T follicular helper cell (primary cell): ENCODE measurements at regions not wholly inside any gene's neighbourhood (a gene's known extent, or its start where the extent isn't known, plus 50 kb on each side); places are given as distances from the start of the nearest gene placed in this dataset.

Experiments used
- DNase-seq: peaks from one replicate; pipeline ENCODE4 v3.0.0-alpha.2; 2020; ENCODE audit warnings: low read depth

DNA sequence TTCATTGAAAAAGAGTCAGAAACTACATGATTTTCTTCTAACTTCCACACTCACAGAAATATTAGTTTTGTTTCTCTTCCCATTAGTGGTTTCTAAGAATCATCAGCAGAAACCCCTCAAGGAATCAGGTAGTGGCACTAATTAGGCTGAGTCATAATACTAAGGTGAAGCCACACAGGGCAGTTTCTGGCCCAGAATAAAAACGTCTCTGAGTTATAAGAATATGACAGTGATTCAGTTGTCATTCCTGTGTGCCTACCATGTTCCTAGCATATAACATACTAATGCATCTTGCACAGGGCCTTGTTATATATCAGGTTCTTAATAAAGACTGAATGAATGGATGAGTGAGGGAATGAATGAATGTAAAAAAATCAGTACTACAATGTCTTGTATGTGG lies 206.0 kb upstream of the PLEKHG7 start:
- no peak for DNase-seq

- DNase-seq, result no peak
Measured at GRCh38 chr12:92495108-92495507, 207.7 kb upstream of the PLEKHG7 start.

GRCh38 chr12:92493816-92494215 lies 209.0 kb upstream of the PLEKHG7 start:
- DNase-seq, result no peak

DNA sequence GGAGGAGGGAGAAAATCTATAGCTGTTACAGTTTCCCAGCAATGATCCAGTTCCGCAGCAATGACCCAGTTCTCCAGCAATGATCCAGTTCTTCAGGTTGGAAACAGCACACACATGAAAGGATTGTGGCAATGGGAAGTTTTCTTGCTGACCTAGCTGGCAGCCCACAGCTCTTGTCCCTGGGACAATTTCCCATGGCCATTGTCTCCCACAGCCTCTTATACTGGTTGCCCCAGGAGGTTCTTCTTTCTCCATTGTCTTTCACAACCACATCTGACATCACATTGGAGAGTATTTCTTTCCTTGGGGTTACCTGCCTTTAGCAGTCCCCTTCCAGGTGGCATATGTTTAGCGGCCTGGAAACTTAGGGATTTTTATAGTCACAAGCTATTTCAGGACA lies 209.8 kb upstream of the PLEKHG7 start:
- DNase-seq, result no peak

- DNase-seq, result no peak
Measured at GRCh38 chr12:92492291-92492690, 210.5 kb upstream of the PLEKHG7 start.

DNA sequence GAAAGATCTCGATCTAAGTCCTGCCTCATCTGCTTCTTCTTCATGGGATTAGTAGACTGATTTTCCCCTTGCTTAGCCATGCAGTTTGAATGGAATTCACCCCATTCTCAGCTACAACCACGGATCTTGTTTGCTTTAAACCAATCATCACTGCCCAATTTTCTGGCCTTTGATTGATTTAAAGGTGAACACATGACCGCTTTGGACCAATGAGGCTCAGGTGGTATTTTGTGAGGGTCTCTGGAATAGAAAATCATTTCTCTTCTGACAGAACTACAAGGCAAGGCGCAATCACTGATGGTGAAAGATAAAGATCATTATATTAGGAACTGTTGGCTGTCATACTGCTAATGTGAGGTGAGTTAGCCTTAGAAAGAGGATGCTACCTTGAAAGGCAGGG lies 213.0 kb upstream of the PLEKHG7 start:
- no peak for DNase-seq

- no peak for DNase-seq
Measured at GRCh38 chr12:92488735-92489134, 214.1 kb upstream of the PLEKHG7 start.

GRCh38 chr12:92487138-92487485 lies 215.7 kb upstream of the PLEKHG7 start:
- no peak for DNase-seq

DNA sequence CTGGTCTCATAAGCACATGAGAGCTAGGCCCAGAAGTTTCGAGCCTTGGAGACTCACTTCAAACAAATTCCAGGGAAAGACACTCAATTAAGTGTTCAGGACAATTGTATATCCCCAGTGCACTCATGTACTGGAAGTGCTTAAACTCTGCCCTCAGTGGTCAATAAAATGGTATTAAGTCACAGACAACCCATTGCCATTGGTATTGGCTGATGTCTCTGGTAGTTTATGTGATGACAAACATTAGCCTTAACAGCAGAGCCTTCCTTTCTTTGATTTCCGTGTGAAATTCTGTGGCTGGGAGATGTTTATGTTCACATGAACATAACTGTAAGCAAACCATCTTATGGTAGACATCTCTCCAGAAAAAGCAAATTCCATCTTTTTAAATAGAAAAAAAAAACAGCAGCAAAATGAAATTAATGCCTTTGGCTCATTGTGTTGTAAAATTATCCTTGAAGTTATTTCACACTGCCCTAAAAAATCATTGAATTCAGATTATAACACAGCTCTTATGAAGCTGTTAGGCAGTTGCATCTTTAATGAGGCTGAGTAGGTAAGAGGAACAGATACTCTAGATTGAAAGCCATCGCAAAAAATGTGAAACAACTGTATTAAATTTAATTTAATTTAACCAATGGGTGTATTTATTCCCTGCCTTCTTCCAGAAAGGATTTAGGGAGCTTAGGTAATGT lies 216.2 kb upstream of the PLEKHG7 start:
- no peak for DNase-seq

DNA sequence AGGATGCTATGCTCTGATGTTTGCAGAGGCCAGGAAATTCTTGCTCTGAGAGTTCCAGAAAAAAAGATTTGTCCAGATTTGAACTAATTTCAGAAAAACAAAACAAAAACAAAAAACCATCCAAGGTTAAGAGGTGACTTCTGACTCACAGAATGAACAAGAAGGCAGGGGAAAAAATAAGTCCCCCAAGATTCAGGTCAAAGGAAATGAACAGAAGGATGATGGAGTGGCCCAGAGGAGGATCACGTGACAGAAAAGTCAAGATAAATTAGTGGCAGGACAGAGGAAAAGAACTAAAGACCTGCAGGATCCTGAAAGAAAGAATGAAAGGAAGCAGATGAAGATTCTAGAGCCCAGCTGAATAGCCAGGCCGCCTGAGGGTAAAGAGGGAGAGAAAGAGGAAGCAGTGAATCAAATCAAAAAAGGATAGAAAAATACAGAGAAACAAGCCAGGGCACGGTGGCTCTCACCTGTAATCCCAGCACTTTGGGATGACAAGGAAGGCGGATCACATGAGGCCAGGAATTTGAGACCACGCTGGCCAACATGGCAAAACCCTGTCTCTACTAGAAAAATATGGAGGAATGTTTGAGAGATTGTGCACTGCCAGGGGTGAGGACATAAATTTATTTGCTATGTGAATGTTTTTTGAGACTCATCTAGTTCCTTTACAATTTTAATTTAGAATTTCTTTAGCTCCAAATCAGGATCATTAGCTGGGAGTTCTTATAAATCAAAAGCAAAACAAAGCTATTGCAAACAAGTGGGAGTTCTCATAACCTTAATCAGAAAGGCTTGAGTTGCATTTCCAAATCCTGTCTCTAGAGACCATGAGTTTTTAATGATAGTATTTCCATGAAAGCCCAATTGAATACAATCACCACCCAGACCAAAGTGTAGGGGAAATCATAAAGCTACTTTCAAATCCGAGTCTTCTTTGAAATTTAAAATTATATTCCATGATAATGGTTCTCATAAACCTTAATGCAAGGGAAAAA lies 217.1 kb upstream of the PLEKHG7 start:
- DNase-seq, result no peak

DNA sequence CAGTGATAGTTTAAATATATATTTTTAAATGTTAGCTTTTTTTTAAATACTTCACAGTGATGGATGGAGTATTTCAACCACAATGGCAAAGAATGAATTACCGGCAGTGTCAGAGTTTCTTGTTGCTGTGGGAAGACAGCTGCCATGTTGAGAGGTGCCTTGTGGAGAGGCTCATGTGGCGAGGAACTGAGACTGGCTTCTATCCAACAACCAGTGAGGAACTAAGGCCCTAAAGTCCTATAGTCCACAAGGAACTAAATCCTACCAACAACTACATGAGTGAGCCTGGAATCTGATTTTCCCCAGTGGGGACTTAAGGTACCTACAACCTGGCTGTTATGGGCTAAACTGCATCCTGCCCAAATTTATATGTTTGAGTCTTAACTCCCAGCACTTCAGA lies 220.2 kb upstream of the PLEKHG7 start:
- DNase-seq, result no peak

DNA sequence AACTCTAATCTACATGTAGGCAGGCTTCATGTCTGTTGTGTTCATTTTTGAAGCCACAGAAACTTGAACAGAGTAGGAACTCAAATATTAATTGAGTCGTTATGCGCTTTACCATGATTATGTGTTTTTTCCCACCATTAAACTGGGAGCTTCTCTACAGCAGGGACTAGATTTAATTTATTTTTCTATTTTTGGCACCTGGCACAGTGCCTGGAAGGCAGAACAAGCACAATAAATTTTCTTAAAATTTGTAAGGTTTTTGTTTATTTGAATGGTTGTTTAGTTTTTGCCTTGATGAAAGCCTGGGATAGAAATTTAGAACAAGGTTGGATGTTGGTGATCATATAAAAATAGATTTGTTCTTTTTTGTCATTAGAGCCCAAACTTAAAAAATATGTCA lies 221.7 kb upstream of the PLEKHG7 start:
- DNase-seq, result no peak

DNA sequence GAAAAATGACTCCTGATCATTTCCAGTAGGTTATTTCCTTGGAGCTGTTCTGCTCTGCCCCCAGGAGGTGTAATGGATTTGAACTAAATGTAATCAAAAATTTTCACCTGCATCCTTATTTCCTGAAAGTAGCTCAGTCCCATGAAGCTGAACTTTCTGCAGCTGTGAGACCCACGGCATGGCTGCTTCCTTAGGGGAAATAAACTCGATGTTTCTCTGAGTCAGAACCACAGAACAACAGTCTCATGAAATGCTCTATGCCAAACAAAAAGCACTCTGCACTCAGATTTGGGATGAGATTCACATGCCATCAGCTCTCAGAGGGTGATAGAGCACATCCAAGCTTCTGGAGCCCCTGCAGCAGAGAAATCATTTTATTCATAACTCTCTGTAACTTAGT lies 224.1 kb upstream of the PLEKHG7 start:
- DNase-seq, result no peak

DNA sequence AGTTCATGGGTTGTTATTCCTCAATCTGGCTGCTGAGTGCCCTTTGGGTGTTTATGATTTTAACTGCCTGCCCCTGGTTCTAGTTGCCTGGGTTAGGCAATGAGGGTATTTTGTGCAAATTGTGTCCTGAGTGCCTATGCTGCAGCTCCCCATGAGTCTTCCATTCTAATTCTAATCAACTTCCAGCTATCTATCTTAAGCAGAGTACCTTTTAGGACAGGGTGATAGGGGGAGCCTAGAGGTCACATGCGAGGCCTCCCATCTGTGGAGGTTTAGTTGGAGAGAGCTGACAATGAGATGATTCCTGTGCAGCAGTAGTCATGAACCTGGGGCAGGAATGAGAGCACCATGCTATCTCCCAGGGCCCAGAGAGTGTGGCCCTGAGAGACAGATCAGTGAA lies 225.9 kb upstream of the PLEKHG7 start:
- DNase-seq, result no peak

- DNase-seq, result no peak
Measured at GRCh38 chr12:92473564-92473963, 229.2 kb upstream of the PLEKHG7 start.

GRCh38 chr12:92472201-92472600 lies 230.6 kb upstream of the PLEKHG7 start:
- no peak for DNase-seq

DNA sequence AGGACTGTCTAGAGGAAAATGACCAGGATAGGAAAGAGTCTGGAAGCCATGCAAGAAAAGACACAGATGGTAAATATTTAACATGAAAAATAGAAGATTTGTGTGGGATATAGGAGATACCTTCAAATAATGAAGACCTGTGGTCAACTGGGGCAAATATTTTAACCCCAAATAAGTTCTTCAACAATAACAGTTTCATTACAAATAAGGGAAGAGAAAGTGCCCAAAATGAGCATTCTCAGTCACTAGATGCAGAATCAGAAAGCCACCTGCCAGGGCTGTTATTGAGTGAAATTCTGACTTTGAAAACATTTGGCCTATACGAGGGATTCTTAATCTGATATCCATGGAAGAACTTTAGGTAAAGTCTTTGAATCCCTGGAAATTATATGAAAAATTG lies 231.2 kb upstream of the PLEKHG7 start:
- DNase-seq, result no peak

GRCh38 chr12:92470608-92471021 lies 232.2 kb upstream of the PLEKHG7 start:
- no peak for DNase-seq

GRCh38 chr12:92469837-92470236 lies 233.0 kb upstream of the PLEKHG7 start:
- no peak for DNase-seq

DNA sequence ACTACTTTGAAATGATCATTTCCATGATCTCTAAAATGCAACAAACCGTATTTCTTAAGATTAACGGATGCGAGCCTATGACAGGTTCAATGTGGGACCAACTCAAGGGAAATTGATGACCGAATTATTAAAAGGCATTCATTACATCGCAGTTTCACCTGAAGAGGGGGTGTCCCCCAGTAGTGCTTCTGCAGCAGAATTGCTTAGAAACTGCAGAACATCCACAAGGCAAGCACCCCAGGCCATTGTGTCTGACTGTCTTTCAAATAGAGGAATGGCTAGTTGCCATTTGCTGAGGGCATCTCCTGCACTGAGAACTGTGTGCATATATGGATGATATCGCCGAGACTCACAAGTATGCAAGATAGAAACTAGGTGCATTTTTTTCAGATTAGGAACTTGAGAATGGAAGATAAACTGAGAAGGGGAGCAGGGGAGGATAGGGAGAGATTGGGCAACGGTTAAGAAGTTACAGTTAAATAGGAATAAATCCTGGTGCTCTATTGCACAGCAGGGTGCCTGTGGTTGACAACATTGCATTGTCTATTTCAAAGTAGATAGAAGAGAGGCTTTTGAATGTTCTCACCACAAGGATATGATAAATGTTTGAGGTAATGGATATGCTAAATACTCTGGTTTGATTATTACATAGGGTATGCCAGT lies 234.3 kb upstream of the PLEKHG7 start:
- no peak for DNase-seq

GRCh38 chr12:92467886-92468285 lies 234.9 kb upstream of the PLEKHG7 start:
- no peak for DNase-seq

DNA sequence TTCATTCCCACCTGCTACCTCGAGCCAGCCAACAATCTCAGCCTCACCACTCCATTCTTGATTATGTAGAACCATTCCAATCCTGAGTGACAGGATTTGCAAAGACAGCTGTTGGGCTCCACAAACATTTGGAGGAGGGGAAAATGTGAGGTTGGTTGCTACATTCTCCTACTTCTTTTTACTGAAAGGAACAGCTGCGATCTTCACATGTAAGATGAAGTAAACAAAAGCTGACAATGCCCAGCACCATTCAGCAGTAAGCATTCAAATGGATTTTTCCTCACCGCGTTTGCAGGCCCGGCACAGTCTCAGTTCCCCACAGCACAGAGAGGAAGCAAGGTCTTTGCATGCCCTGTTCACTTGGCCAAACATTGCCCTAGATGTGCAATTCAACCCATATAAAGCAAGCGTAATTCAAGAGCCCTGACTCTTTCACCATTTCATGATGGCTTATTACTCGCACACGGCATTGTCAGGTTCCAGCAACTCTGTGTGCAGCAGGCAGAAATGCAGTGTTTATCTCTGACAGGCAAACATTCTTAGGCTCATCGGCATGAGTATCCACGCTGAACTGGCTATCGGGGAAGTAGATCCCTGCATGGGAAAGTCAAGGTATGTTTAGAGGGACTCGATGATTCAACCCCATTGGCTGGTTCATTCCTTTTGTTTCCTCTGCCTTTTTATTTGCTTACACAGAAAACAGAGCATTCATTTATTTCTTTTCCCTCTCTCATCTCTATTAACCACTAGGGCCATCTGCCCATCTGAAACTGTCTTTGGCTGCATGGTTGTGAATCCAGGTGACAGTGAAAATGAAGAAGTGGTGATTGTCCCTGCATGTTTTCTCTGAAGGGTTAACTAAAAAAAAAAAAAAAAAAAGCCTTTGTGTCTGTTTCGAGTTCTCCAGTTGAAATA lies 236.1 kb upstream of the PLEKHG7 start:
- no peak for DNase-seq
